ENCODE measurements at regions not wholly inside any gene's neighbourhood (a gene's known extent, or its start where the extent isn't known, plus 50 kb on each side); places are given as distances from the start of the nearest gene placed in this dataset.

DNA sequence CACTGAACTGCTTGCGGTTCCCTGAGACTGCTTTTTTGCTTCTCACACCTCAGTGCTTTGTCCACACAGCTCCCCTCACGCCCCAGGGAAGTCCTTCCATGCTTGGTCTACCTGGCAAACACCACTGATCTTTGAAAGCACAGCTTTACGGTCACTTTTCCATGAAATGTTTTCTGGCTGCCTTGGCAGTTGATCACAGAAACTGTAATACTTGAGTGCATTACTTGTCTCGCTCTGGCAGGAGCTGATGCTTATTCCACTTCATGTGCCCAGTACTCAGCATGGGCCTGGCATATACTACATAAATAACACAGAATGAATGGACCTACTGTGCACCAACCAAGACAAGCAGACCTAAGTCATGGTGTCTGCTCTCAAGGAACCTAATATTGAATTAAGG, 121.1 kb downstream of the MEX3B start:
- TF ChIP-seq CTCF (conservative IDR thresholded peaks at IDR 0.05 in 1 of 2, IDR thresholded peaks at IDR 0.05 in 1 of 2; ENCODE audit: extremely low read depth in 1 of 2, insufficient read depth in 1 of 2, low read depth in 1 of 2, low read length in 2 of 2) (no peak), EZH2 (IDR thresholded peaks at IDR 0.05; ENCODE audit: borderline replicate concordance, low read length) (no peak)
